Small intestine (tissue), 7 donors: ENCODE measurements at regions not wholly inside any gene's neighbourhood (a gene's known extent, or its start where the extent isn't known, plus 50 kb on each side); places are given as distances from the start of the nearest gene placed in this dataset.
A peak's percentile ranks its signal among the peaks of the same experiment; 100 is the strongest.
"Not testable (repeated sequence)": the region's sequence is repeated elsewhere in the genome, so short reads cannot be mapped to it uniquely, and the experiment has no call there.

Experiments used
- DNase-seq, 2 donors: peaks; one replicate each; pipeline versions ENCODE4 v3.0.0 to v3.0.0-alpha.2; 2013
- FAIRE-seq: peaks from 2 replicates; lab custom pipeline; 2012; peaks lifted over from hg19 to GRCh38; lab: Jason Lieb, UNC
- H3K27ac ChIP-seq, 3 donors: one replicate each; pipeline ENCODE4 v1.5.1; 2013; ENCODE audit warnings: low read length in 2 of 3, mild to moderate bottlenecking in 2 of 3, control low read depth in 1 of 3, inconsistent platforms in 1 of 3, low read depth in 1 of 3, moderate library complexity in 1 of 3
- H3K27me3 ChIP-seq, 3 donors: one replicate each; pipeline ENCODE4 v1.6.1; 2013; ENCODE audit warnings: low read length in 3 of 3, inconsistent platforms in 1 of 3; ENCODE audit not compliant: control insufficient read depth in 3 of 3, insufficient read depth in 3 of 3
- H3K36me3 ChIP-seq, 3 donors: one replicate each; pipeline ENCODE4 v1.6.1; 2013; ENCODE audit warnings: low read length in 3 of 3, inconsistent platforms in 1 of 3, low read depth in 1 of 3, mild to moderate bottlenecking in 1 of 3, moderate library complexity in 1 of 3; ENCODE audit not compliant: control insufficient read depth in 3 of 3, insufficient read depth in 2 of 3
- H3K4me1 ChIP-seq, 3 donors: one replicate each; pipeline ENCODE4 v1.6.1; 2013; ENCODE audit warnings: low read length in 2 of 3, inconsistent platforms in 1 of 3, low read depth in 1 of 3, mild to moderate bottlenecking in 1 of 3, moderate library complexity in 1 of 3; ENCODE audit not compliant: control insufficient read depth in 3 of 3, insufficient read depth in 2 of 3
- H3K4me3 ChIP-seq, 3 donors: one replicate each; pipeline ENCODE4 v1.5.1; 2013; ENCODE audit warnings: low read length in 3 of 3, control low read depth in 1 of 3, inconsistent platforms in 1 of 3, low read depth in 1 of 3, mild to moderate bottlenecking in 1 of 3, moderate library complexity in 1 of 3
- H3K9me3 ChIP-seq, 2 donors: one replicate each; pipeline ENCODE4 v1.6.1; 2013; ENCODE audit warnings: low read depth in 1 of 2, low read length in 1 of 2; ENCODE audit not compliant: control insufficient read depth in 2 of 2, insufficient read depth in 1 of 2
- WGBS, 3 donors: extraction: QIAGEN DNeasy Blood & Tissue Kit; methylation state at CpG; one replicate each; pipeline ENCODE4 v1.1.7; 2013; 5-methylcytosine and 5-hydroxymethylcytosine counted together
- donor health status: healthy with polysubstance abuse.
- donor health status: control.
- donor health status: control.
- donor health status: Bipolar disorder and iron deficiency.
- donor health status: healthy.

DNA sequence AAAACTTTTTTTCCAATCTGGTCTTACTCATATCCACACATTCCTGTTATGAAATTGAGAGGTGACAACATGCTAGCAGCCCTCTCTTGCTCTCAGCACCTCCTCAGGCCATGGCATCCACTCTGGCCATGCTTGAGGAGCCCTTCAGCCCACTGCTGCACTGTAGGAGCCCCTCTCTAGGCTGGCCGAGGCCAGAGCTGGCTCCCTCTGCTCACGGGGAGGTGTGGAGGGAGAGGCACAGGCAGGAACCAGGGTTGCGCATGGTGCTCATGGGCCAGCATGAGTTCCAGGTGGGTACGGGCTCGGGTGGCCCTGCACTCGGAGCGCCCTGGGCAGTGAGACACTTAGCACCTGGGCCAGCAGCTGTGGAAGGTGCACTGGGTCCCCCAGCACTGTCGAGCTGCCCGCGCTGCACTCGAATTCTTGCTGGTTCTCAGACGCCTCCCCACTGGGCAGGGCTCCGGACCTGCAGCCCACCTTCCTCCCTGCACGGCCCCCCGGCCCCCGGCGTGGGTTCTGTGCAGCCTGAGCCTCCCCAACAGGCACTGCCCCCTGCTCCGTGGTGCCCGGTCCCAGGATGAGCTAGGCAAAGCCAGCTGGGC lies 1669.6 kb upstream of the CELF4 start:
- Histone ChIP-seq H3K4me3 (no peak overlapping the region), H3K36me3 (no peaks in the 10 kb centered on the region), H3K9me3 (peaks cover 0 to 15% of the 10 kb centered on the region in 2 donors), H3K27me3 (no peaks in the 10 kb centered on the region), H3K4me1 (no peaks in the 10 kb centered on the region), H3K27ac (no peak overlapping the region)
- DNase-seq (no peak), FAIRE-seq (no peak)
- WGBS, 3 donors: 86 to 96% (median 95%) methylated on average over 17 to 19 of the region's 19 CpGs

DNA sequence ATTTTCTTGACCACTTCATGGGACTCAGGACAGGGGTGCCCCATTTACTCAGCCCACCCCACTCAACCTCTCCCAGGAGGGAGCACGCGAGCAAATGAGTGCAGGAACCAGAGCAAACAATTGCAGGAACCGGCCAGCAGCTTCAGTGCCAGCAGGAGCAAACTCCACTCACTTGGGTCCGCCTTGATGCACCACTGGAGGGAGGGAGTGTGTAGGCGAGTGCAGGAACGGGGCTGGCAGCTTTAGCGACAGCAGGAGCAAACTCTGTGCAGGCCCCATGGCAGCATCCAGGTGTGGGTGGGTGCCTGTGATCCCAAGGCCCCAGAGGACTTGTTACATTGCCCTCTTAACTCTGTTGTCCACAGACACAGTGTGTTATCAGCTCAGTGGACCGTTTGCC lies 1667.3 kb upstream of the CELF4 start:
- FAIRE-seq: no peak
- Histone ChIP-seq H3K9me3 (peaks cover 0 to 15% of the 10 kb centered on the region in 2 donors), H3K4me1 (no peaks in the 10 kb centered on the region), H3K27ac (no peak overlapping the region), H3K27me3 (no peaks in the 10 kb centered on the region), H3K36me3 (no peaks in the 10 kb centered on the region), H3K4me3 (no peak overlapping the region)
- WGBS, 3 donors: 82 to 90% (median 83%) methylated on average over 8 of the region's 8 CpGs
- no peak for DNase-seq

DNA sequence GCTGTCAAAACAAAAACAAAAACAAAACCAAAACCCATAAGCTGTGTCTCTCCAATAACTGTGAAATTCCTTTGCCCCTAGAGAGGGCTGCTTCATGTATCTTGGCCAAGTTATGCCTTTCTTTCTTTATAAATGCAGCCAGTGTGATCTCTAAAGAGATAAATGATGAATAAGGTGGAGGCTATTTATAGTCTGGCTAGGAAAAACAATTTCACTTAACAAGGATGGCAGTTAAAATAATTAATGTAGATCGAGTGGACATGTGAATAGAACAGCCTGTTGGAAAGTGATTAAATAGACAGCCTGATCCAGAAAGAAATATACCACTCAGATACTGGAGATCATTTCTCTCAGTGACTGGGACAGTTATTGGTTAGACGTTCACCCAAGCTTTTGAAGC lies 1666.9 kb upstream of the CELF4 start:
- no peak overlapping the region for H3K4me3 ChIP-seq
- FAIRE-seq: no peak
- DNase-seq: no peak
- WGBS, 3 donors: 65 to 81% (median 79%) methylated on average over 2 of the region's 2 CpGs
- no peaks in the 10 kb centered on the region for H3K27me3 ChIP-seq
- H3K4me1 ChIP-seq: no peaks in the 10 kb centered on the region
- H3K27ac ChIP-seq: no peak overlapping the region
- peaks cover 0 to 15% of the 10 kb centered on the region in 2 donors for H3K9me3 ChIP-seq
- H3K36me3 ChIP-seq: no peaks in the 10 kb centered on the region

DNA sequence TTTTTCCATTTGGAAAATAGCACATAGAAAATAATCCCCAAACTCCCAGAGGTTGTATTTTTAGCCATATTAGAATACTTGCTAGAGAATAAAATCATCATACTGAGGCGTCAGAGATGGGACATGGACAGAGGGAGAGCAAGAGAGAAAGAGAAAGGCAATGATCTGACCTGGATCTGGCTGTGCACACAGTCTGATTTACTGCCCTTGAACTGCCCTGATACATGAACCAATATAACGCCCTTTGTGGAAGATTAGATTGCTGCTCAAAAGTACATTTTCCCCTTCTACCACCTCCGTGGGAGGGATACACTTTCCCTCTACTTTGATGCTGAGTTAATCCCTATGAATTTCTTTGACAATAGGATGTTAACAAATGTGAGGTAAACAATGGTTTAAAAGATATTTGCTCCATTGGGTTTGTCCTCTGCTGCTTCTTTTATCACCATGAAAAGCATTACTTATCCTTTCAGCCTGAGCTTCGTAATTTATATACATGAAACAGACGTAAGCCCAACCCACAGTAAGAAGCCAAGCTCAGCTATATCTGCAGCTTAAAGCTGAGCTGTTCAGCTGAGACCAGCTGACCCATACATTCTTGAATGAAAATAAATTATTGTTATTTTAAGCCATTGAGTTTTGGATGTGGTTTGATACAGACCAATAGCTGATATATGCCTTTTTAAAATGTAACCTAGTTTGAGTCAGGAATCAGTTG lies 1664.6 kb upstream of the CELF4 start:
- H3K36me3 ChIP-seq: no peaks in the 10 kb centered on the region
- H3K9me3 ChIP-seq: peaks cover 0 to 12% of the 10 kb centered on the region in 2 donors
- DNase-seq (no peak), FAIRE-seq (no peak)
- WGBS, 3 donors: 61 to 75% (median 66%) methylated on average over 5 of the region's 5 CpGs
- H3K4me3 ChIP-seq: no peak overlapping the region
- H3K27ac ChIP-seq: no peak overlapping the region
- H3K4me1 ChIP-seq: no peaks in the 10 kb centered on the region
- no peaks in the 10 kb centered on the region for H3K27me3 ChIP-seq

DNA sequence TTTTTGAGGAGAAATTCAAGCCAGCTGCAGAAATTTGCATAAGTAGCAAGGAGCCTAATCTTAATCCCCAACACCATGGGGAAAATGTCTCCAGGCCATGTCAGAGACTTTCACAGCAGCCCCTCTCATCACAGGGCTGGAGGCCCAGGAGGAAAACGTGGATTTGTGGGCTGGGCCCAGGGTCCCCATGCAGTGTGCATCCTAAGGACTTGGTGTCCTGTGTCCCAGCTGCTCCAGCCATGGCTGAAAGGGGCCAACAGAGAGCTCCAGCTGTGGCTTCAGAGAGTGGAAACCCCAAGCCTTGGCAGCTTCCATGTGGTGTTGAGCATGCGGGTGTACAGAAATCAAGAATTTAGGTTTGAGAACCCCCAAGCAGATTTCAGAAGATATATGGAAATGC lies 1662.2 kb upstream of the CELF4 start:
- not testable (repeated sequence) for H3K27ac ChIP-seq, H3K36me3 ChIP-seq, H3K4me1 ChIP-seq, DNase-seq, H3K4me3 ChIP-seq, H3K27me3 ChIP-seq, H3K9me3 ChIP-seq, FAIRE-seq
- WGBS, 3 donors: 82 to 89% (median 87%) methylated on average over 2 of the region's 2 CpGs

DNA sequence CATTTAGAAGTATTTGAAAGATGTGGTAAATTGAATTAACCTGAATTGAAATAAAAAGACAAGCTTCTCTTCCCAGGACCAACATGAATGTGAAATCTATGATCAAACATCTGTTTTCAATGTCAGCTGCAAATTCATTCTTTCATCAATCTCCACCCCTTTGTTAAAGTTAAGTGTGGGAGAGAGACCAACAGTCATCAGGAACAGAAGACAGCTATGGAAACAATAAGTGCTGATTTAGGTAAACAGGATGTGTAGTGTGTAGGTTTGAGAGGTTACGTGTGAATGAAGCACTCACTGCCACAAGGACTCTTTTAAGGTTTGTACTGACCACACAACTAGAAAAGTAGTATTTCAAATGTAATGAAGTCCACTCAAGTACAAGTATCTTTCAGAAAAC lies 1659.8 kb upstream of the CELF4 start:
- Histone ChIP-seq H3K27ac (no peak overlapping the region), H3K9me3 (no peaks in the 10 kb centered on the region), H3K36me3 (no peaks in the 10 kb centered on the region), H3K4me3 (no peak overlapping the region), H3K4me1 (no peaks in the 10 kb centered on the region), H3K27me3 (no peaks in the 10 kb centered on the region)
- FAIRE-seq (no peak), DNase-seq (no peak)
- WGBS, 3 donors: 64 to 78% (median 69%) methylated on average over 1 of the region's 1 CpG

DNA sequence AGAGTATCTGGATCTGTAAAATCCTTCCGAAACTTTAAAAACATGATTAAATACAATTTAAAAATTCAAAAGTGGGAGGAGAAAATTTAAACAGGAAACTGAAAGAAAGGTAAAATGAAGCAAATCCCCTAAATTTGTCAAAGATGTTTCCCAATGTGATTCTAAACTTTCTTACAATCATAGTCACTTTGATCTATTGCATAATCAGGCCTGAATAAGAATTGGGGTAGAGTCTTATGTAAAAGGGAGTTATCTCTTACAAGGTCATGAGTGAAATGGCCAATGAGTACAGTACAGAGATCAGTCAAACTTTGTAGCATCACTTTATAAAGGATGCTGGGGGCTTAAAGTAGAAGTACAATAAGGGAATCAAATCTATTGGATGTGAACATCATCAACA lies 1657.7 kb upstream of the CELF4 start:
- Histone ChIP-seq H3K27me3 (no peaks in the 10 kb centered on the region), H3K36me3 (no peaks in the 10 kb centered on the region), H3K27ac (no peak overlapping the region), H3K4me3 (no peak overlapping the region), H3K9me3 (no peaks in the 10 kb centered on the region), H3K4me1 (no peaks in the 10 kb centered on the region)
- 85 to 94% (median 91%) methylated on average over 1 of the region's 1 CpG for WGBS, 3 donors
- DNase-seq: no peak
- FAIRE-seq: no peak

DNA sequence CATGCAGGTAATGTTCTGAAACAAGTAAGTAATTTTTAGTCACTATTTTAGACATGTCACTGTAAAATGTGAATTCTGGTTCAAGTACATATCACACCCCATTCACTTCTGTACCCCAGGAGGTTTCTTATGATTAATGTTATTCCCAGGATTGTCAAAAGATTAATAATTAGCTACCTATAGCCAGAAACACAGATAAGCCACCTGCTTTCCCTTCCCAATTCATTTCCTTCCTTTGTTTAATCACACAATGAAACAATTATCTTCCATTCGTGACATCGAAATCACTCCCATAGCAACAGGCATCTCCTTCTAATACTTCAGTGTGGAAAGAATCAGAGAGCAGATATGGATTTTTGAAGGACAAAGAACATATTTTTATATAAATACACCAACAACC lies 1650.3 kb upstream of the CELF4 start:
- Histone ChIP-seq H3K4me1 (no peaks in the 10 kb centered on the region), H3K27ac (no peak overlapping the region), H3K4me3 (no peak overlapping the region), H3K27me3 (no peaks in the 10 kb centered on the region), H3K9me3 (peaks cover 0 to 7% of the 10 kb centered on the region in 2 donors), H3K36me3 (no peaks in the 10 kb centered on the region)
- FAIRE-seq (no peak), DNase-seq (peak; percentile 7 to 20)
- 15 to 57% (median 22%) methylated on average over 2 of the region's 2 CpGs for WGBS, 3 donors
